ENCODE measurements at regions not wholly inside any gene's neighbourhood (a gene's known extent, or its start where the extent isn't known, plus 50 kb on each side); places are given as distances from the start of the nearest gene placed in this dataset.

- H3K4me1 ChIP-seq (replicated peaks in 1 of 2): no peaks in the 10 kb centered on the region
- no peak for ATAC-seq (replicated peaks in 6 of 8)
- H3K27ac ChIP-seq: no peak overlapping the region
- H3K4me3 ChIP-seq: no peak overlapping the region
- whole genome bisulfite sequencing, 10 experiments: 0 to 100% (median 67%) methylated on average over 1 to 4 of the region's 5 CpGs; no CpG with 5 or more reads in 2 of the 10 experiments
- in situ Hi-C loops (cut with MboI; ENCODE audit: low pct_unique_long_range_greater_than_20kb in 2 of 9, low sequenced_read_pairs in 9 of 9, unreplicated experiment in 9 of 9): loop anchor here in 1 of 9 experiments (25.0 kb wide), 1 partner anchor 223 kb away; no protein-coding TSS in a partner anchor
Measured at GRCh38 chr13:112639521-112639920, 50.3 kb upstream of the ATP11A start.

GRCh38 chr13:112638919-112639318 is 50.9 kb upstream of the ATP11A start:
- Histone ChIP-seq H3K27ac (no peak overlapping the region), H3K4me3 (no peak overlapping the region), H3K4me1 (replicated peaks in 1 of 2) (no peaks in the 10 kb centered on the region)
- no peak for ATAC-seq (replicated peaks in 6 of 8)
- 6 to 93% (median 80%) methylated on average over 1 to 10 of the region's 10 CpGs; no CpG with 5 or more reads in 3 of the 10 experiments for WGBS, 10 experiments
- in situ Hi-C loops (cut with MboI; ENCODE audit: low pct_unique_long_range_greater_than_20kb in 2 of 9, low sequenced_read_pairs in 9 of 9, unreplicated experiment in 9 of 9): loop anchor here in 1 of 9 experiments (25.0 kb wide), 1 partner anchor 223 kb away; no protein-coding TSS in a partner anchor

- no peak overlapping the region for H3K4me3 ChIP-seq
- no peaks in the 10 kb centered on the region for H3K4me1 ChIP-seq (replicated peaks in 1 of 2)
- no peak overlapping the region for H3K27ac ChIP-seq
- in situ Hi-C loops (cut with MboI; ENCODE audit: low pct_unique_long_range_greater_than_20kb in 2 of 9, low sequenced_read_pairs in 9 of 9, unreplicated experiment in 9 of 9): loop anchor here in 1 of 9 experiments (25.0 kb wide), 1 partner anchor 224 kb away; no protein-coding TSS in a partner anchor
- WGBS, 10 experiments: 0 to 100% (median 80%) methylated on average over 1 to 14 of the region's 24 CpGs
- no peak for ATAC-seq (replicated peaks in 6 of 8)
Measured at GRCh38 chr13:112638157-112638750, 50.3 kb upstream of the TUBGCP3 start.
